GM10266 (cell line): ENCODE measurements at regions not wholly inside any gene's neighbourhood (a gene's known extent, or its start where the extent isn't known, plus 50 kb on each side); places are given as distances from the start of the nearest gene placed in this dataset.
"Not testable (repeated sequence)": the region's sequence is repeated elsewhere in the genome, so short reads cannot be mapped to it uniquely, and the experiment has no call there.

Experiments
- DNase-seq: peaks from one replicate; pipeline ENCODE4 v3.0.0; 2012; ENCODE audit errors: extremely low spot score
- TF ChIP-seq, protein P1 (sequence below): IDR thresholded peaks from 2 replicates; pipeline ENCODE4 v1.5.1; 2012; ENCODE audit warnings: mild to moderate bottlenecking, low read depth; ENCODE audit not compliant: control insufficient read depth, insufficient read depth; ENCODE audit errors: missing control alignments

DNA sequence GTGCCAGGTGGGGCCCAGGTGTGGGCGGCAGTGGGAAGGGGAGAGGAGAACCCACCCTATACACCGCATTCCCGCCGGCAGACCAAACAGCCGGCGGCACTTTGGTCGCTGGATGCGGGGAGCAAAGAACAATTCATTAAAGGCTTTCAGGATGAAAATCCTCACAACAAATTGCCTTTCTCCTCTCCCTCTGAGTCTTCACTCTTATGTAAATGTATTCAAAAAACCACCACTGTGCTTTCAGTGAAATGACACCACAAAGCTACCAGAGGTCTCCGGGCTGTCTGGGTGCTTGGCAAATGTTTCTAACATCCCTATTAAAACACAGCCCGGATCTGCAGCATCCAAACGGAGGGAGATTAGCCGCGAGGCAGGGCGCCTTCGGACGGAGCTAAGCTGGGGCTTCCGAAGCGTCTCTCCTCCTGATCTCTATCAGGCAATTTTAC, 171.8 kb upstream of the TBL1X start:
- no peak for DNase-seq
- TF ChIP-seq, protein P1, sequence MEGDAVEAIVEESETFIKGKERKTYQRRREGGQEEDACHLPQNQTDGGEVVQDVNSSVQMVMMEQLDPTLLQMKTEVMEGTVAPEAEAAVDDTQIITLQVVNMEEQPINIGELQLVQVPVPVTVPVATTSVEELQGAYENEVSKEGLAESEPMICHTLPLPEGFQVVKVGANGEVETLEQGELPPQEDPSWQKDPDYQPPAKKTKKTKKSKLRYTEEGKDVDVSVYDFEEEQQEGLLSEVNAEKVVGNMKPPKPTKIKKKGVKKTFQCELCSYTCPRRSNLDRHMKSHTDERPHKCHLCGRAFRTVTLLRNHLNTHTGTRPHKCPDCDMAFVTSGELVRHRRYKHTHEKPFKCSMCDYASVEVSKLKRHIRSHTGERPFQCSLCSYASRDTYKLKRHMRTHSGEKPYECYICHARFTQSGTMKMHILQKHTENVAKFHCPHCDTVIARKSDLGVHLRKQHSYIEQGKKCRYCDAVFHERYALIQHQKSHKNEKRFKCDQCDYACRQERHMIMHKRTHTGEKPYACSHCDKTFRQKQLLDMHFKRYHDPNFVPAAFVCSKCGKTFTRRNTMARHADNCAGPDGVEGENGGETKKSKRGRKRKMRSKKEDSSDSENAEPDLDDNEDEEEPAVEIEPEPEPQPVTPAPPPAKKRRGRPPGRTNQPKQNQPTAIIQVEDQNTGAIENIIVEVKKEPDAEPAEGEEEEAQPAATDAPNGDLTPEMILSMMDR = no peak

DNA sequence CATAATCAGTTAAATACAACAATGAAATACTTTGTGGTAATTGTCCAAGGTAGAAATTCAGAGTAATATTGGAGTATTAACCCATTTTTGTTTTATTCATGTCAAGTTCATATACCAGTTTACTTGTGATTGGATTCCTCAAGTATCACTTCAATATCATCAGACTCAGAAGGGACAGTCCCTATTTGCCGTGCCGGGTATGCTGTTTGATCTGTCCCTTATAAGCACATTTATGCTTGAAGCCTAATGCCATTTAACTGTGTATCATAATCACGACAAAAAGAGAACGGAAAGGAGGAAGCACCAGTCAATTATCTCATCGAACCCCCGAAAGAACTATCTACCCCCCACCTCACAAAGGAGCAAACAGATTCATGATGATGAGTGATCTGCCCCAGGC, 171.0 kb upstream of the TBL1X start:
- DNase-seq = no peak
- TF ChIP-seq, protein P1 = no peak

DNA sequence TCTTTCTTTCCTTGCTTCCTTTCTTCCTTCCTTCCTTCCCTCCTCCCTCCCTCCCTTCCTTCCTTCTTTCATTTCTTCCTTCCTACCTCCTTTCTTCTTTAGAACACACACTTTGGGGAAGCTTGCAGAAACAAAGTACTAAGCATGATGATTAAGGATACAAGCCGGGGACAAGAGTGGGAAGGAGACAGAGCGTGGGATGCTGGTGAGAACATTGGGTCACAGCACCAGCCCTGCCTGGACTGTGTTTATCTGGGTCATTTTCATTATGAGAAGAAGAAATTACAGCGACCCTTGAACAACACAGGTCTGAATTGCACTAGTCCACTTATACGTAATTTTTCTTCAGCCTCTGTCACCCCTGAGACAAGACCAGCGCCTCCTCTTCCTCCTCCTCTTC, 169.3 kb upstream of the TBL1X start:
- DNase-seq = no peak
- TF ChIP-seq, protein P1 = no peak

DNA sequence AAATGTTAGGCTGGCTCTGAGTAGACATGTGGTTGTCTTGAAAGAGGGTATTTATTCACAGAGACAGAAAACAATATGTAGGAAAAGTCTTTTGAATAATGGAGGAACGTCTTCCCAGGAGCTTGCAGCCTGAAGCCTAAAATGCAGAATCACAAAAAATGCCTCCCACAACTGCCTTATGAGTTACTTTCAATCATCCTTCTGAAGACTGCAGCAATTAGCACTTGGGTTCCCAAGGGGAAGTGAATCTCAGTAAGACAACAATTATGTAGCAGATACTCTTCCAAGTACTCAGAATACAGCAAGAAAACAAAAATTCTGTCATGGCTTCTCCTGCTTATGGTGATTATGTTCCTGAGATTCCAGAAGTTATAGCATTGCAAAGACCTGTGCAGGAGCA, 166.6 kb upstream of the TBL1X start:
- TF ChIP-seq, protein P1 = no peak
- no peak for DNase-seq

DNA sequence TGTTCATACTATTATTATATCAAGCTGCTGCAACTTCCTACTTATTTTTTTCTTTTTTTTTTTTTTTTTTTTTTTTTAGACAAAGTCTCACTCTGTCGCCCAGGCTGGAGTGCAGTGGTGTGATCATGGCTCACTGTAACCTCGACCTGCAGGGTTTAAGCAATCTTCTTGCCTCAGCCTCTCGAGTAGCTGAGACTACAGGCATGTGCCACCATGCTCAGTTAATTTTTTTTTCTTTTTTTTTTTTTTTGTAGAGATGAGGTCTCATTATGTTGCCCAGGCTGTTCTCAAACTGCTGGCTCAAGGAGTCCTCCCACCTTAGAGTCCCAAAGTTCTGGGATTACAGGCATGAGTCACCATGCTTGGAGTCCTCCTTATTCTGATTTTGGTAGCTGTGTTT, 165.2 kb upstream of the TBL1X start:
- not testable (repeated sequence) for DNase-seq

DNA sequence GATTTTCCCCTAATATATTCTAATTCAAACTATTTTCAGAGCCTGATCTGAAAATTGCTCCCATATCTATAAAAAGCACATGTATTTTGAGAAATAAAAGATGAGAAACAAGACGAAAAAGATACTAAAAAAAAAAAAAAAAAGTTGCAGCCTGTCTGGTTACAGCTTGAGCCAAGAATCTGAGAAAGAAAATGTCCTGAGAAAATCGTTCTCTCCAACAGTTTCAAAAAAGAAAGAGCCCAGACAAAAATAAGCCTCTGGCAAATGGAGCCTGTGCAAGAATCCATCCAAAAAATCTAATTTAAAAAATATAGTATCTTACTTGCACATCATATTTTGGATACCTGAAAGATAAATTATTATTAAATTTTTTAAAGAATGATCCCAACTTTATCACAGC, 163.0 kb upstream of the TBL1X start:
- DNase-seq = no peak
- TF ChIP-seq, protein P1 = no peak

DNA sequence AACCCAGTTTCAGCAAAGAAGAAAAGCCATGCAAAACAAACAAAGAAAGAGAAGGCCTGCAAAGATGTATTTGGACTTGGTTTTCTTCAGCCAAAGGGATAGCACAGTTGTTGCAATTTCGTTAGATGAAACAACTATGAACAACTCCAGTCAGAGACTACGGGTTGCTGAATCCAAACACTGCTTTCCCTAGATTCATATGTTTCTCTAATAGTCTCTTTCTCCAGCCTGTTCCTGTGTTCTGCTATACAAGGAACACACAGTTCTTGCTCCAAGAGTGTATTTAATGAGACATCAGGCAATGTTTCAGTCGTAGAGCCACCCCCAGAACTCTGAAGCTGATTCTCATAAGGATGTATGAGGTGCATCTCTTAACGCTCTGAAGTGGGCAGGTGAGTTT, 162.5 kb upstream of the TBL1X start:
- no peak for DNase-seq
- TF ChIP-seq, protein P1 = no peak

DNA sequence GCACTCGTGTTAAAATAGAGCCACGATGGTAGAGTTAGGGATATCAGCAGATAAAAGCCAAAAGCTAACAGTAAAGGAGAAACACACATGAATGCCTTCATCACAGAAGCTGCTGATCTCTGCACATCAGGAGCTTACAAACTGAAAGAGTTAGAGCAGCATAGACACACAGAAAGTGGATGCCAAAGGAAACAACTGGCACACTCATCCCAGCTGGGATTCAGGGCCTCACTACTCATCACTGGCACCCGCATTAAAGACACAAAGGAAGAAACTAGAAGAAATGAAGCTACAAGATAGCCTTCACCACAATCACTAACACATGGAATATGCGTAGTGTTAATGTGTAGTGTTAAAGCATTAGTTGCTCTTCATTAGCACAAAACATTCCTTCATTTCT, 156.4 kb upstream of the TBL1X start:
- TF ChIP-seq, protein P1 = no peak
- no peak for DNase-seq
